IMR-90 (cell line): ENCODE measurements at regions not wholly inside any gene's neighbourhood (a gene's known extent, or its start where the extent isn't known, plus 50 kb on each side); places are given as distances from the start of the nearest gene placed in this dataset.

Source experiments
- BHLHE40 ChIP-seq: fragments of 150-350 bp; IDR thresholded peaks from 2 replicates; pipeline ENCODE4 v1.6.1; 2016; ENCODE audit warnings: mild to moderate bottlenecking, low read depth, low read length
- CEBPB ChIP-seq: IDR thresholded peaks from 2 replicates; pipeline ENCODE4 v1.6.1; 2012; ENCODE audit warnings: low read depth, low read length, improper control_type of control experiment
- CHD1 ChIP-seq: IDR thresholded peaks from 2 replicates; pipeline ENCODE4 v1.6.1; 2012; ENCODE audit warnings: low read depth, low read length, improper control_type of control experiment
- CTCF ChIP-seq: conservative IDR thresholded peaks from 2 replicates; pipeline ENCODE4 v1.5.1; 2012; ENCODE audit warnings: mild to moderate bottlenecking, low read depth, low read length, improper control_type of control experiment
- ELK1 ChIP-seq: fragments of 150-350 bp; IDR thresholded peaks from 2 replicates; pipeline ENCODE4 v1.6.1; 2016; ENCODE audit warnings: low read depth, mild to moderate bottlenecking, low read length, moderate library complexity, borderline replicate concordance
- FOS ChIP-seq: fragments of 150-350 bp; IDR thresholded peaks from 2 replicates; pipeline ENCODE4 v1.6.1; 2016; ENCODE audit warnings: low read depth, low read length
- MAFK ChIP-seq: IDR thresholded peaks from 2 replicates; pipeline ENCODE4 v1.6.1; 2012; ENCODE audit warnings: low read depth, low read length, improper control_type of control experiment
- MXI1 ChIP-seq: IDR thresholded peaks from 2 replicates; pipeline ENCODE4 v1.6.1; 2012; ENCODE audit warnings: low read depth, mild to moderate bottlenecking, low read length, moderate library complexity, borderline replicate concordance
- NFE2L2 ChIP-seq: fragments of 150-350 bp; IDR thresholded peaks from 2 replicates; pipeline ENCODE4 v1.6.1; 2016; ENCODE audit warnings: low read depth, mild to moderate bottlenecking, low read length
- POLR2A ChIP-seq: IDR thresholded peaks from 2 replicates; pipeline ENCODE4 v1.6.1; 2012; ENCODE audit warnings: mild to moderate bottlenecking, low read depth, low read length
- RAD21 ChIP-seq: IDR thresholded peaks from 2 replicates; pipeline ENCODE4 v1.6.1; 2012; ENCODE audit warnings: low read length, improper control_type of control experiment
- RFX5 ChIP-seq: IDR thresholded peaks from 2 replicates; pipeline ENCODE4 v1.8.0; 2012; ENCODE audit warnings: low read depth, mild to moderate bottlenecking, low read length, moderate library complexity
- SMC3 ChIP-seq: fragments of 150-350 bp; IDR thresholded peaks from 2 replicates; pipeline ENCODE4 v1.6.1; 2016; ENCODE audit warnings: low read depth, mild to moderate bottlenecking, antibody characterized with exemption, low read length, moderate library complexity
- USF2 ChIP-seq: fragments of 150-350 bp; IDR thresholded peaks from 2 replicates; pipeline ENCODE4 v1.6.1; 2017; ENCODE audit warnings: mild to moderate bottlenecking, antibody characterized with exemption, low read length, low read depth

GRCh38 chr5:164345173-164345849, 839.9 kb downstream of the MAT2B start:
- no peak for TF ChIP-seq MAFK
- TF ChIP-seq MXI1, result no peak
- TF ChIP-seq CTCF, result no peak
- TF ChIP-seq RFX5, result no peak
- no peak for TF ChIP-seq FOS
- TF ChIP-seq POLR2A, result no peak
- no peak for TF ChIP-seq CEBPB
- TF ChIP-seq USF2, result no peak
- TF ChIP-seq BHLHE40, result no peak
- TF ChIP-seq ELK1, result no peak
- no peak for TF ChIP-seq RAD21
- TF ChIP-seq CHD1, result no peak
- TF ChIP-seq NFE2L2, result no peak
- TF ChIP-seq SMC3, result no peak
